GM19025 (cell line): ENCODE measurements at regions not wholly inside any gene's neighbourhood (a gene's known extent, or its start where the extent isn't known, plus 50 kb on each side); places are given as distances from the start of the nearest gene placed in this dataset.

Source experiments
- ATAC-seq: cut with Tn5 transposase; IDR thresholded peaks from one replicate; pipeline ENCODE4 v1.9.1; 2021; ENCODE audit warnings: mild to moderate bottlenecking, low read depth, moderate library complexity; ENCODE audit not compliant: unreplicated experiment

DNA sequence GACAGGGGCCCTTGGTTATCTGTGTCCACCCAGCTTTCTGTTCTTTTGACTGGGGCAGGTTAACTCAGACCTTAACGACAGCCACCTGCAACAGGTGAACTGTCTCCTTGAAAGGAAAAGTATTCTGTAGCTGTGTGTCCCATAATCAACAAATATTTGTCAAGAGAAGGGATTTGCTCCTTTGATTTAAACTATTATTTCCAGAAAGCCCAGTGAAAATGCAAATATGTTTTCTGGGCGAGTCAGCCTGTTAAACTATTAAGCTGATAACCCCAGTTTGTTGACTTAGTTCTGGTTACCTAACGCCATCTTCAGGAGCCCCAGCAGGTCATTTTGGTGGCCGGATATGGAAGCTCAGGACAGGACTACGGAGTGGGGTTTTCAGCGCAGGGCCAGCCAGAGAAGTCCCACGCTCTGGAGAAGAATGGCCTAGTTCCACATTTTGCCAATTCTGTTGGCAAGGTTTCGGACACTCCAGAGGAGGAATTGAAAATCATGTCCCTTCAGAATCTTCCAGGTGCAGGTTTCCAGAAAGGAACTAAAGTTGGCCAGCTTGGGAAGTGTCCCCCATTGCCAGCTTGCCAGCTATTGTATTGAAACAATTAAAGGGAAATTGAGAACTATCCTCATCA is 54.5 kb downstream of the ADRA2A start:
- ATAC-seq = no peak

- no peak for ATAC-seq
These were observed 60.2 kb downstream of the ADRA2A start for GRCh38 chr10:111137007-111137406.

DNA sequence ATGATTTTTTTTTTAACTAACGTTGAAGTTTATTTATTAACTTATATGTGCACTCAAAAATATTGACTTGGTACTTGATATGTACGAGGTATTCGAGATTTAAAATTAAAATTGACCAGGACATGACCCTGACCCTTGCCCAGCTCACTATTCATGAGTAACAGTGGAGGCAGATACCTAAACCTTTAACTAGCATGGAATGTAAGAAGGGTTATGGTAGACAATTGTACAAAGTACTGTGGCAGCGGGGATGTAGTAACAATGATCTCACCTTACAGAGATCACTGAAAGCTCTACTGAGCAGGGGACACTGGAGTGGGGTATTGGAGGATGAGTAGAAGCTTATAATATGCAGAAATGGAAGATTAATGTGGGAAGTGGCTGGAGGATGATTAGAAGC is 60.8 kb downstream of the ADRA2A start:
- no peak for ATAC-seq

GRCh38 chr10:111138544-111138943 is 61.7 kb downstream of the ADRA2A start:
- no peak for ATAC-seq

- no peak for ATAC-seq
These were observed 62.7 kb downstream of the ADRA2A start for GRCh38 chr10:111139567-111139966.

DNA sequence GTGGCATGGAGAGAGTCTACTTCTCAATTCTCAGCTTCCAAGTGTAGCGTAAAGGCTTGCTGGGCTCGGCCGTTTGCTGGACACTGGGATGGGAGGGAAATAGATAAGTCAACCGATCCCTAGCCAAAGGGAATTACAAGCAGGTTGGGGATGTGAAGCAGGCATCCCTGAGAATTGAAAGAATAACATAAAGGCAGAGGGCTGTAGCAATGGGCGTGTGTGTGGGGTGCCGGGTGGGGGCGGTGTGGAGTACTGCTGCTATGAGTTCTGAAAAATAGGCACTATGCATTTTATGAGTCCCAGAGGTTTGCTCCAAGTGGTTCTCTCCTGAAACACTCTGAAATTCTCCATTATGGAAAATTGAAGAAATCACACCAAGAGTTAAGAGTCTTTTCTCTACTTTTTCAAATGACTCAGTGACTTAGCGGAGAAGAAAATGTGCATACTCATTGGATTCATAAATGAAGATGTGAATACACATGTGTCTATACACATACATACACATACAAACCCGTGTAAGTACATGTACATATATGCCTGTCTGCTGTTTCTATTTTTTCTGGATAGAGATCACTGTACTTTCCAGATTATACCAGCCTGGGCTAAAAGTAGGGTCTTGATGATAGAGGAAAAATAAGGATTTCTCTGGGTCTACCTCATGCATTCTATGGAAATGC is 65.4 kb downstream of the ADRA2A start:
- no peak for ATAC-seq

DNA sequence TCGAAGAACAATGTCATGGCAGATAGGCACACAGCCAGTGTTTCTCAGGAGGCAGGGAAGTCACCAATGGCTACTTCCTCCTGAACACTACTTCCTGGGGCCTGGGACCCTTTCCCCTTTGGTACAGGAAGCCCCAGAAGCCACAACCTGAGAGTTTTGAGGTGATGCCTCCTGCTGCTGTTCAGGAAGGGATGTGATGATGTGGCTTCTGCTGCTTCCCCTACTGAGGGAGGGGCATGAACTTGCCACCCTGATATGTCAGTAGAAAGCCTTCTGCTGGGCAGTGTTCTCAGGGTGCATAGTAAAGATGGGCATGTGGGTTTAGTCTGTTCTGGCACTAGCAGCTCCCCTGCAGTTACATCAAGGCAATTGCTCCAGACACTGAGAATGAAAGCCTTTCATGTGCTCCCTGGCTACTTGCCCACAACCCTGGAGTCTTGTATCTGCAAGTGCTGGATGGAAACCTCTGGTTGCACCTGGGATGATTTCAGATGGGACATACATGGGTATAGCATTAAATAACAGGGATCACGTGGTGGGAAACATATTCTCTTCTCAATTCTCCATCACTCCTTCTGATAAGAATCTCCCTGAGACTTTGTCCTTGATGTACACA is 69.3 kb downstream of the ADRA2A start:
- ATAC-seq = no peak

GRCh38 chr10:111148025-111148424 is 71.2 kb downstream of the ADRA2A start:
- ATAC-seq = no peak

- ATAC-seq = no peak
These were observed 71.6 kb downstream of the ADRA2A start for GRCh38 chr10:111148440-111148839.

DNA sequence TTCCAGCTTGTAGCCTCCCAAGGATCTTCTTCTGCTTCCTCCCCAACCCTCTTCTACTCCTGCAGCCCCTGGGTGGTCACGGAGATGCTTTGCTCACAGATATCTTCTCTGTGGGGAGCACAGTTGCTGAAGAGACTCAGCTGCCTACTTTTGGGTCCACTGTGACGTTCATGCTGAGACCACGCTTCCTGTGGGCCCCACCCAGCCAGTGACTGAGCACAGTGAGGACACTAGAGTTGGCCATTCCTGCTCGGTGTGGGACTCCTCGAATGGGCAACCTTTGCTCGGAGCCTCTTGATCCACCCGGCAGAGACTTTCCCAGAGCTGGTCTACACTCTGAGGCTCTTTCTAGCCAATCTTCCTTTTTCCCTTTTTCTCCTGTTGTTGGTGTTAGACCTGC is 73.9 kb downstream of the ADRA2A start:
- ATAC-seq = no peak

GRCh38 chr10:111151595-111152307 is 74.9 kb downstream of the ADRA2A start:
- no peak for ATAC-seq

- ATAC-seq = no peak
These were observed 79.9 kb downstream of the ADRA2A start for GRCh38 chr10:111156754-111157153.

DNA sequence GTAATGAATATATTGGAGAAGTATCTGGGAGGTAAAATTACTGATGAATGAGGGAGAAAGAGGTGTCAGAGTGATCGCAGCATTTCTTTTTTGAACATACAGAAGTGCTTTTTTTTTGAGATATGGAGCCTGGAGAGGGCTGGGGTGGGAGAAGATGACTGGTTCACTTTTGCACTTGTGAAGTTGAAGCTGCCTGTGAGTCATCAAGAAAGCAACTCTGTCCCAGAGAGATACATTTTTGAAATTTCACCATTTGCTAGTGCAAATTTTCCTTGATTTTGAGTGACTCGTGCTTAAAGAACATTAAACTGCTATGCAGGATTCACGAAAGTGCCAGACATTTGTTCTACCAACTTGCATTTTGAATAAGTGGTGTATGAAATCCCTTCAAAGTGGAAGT is 81.8 kb downstream of the ADRA2A start:
- ATAC-seq = no peak

DNA sequence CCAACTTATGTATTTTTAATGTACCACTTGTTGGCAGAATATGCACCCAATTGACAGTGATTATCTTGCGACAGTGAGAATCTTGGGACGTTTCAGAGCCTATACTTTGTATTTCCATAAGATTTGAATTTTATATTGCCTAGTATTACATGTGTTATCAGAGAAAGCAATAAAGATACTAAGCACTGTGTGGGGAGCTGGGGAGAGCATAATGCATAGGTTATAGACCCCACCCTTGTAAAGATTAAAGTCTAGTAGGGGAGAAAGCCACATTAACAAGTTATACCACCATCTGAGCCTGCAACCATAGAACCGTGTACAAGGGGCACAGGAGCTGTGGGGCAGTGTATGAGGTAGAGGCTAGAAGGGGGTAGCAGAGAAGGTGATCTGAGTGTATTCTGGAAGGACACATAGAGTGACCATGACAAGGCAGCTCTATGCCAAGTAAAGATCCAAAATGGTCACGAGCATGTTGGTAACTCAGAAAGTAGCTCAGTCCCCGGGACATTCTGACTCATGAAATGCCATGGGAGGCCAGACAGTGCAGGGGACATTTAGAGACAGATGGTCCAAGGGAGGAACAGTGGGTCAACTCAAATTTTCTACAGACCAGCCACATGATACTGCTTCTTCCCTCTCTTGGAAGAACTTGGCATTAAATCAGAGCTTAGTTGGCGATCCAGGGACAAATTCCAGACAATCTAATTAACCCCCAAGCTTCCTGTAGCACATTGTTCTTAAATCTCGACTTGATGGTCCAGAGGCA is 84.5 kb downstream of the ADRA2A start:
- no peak for ATAC-seq

- ATAC-seq = no peak
These were observed 94.4 kb downstream of the ADRA2A start for GRCh38 chr10:111171183-111171582.

- no peak for ATAC-seq
These were observed 99.0 kb downstream of the ADRA2A start for GRCh38 chr10:111175787-111176186.

DNA sequence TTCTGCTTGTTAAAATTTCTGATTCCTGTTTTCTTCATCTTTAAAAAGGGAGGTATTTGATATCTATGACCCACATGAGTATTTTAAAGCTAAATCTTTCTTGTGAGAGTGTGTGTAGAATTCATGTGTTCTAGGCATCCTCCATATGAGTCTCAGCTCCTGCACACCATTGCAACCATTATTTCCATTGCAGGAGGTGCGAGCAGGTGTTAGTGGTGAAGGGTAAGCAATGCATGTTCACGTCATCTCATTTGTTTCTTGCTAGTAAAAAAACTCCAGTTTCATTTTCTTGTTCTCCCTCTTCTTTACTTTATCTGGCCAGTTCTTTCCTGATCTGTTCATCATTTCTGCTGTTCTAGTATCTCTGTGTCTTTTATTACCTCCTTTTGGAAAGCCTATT is 100.5 kb downstream of the ADRA2A start:
- ATAC-seq = no peak

DNA sequence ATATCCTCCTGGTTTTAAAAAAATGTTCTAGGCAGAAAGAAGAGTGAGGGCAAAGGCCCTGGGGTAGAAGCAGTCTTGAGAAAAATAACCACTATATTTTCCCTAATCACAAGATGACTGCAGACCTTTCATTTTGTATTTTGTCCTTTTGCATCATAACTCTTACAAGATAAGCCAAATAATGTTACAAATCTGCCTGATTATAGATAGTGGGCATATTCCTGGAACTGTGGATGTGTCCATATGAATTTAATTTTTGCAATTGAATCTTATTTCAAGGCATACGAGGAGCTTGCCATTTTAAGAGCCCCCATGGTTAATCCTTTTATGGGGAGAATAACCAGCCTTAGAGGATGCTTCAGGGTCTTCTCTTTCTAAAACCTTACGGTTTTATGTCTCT is 102.7 kb downstream of the ADRA2A start:
- ATAC-seq = no peak

DNA sequence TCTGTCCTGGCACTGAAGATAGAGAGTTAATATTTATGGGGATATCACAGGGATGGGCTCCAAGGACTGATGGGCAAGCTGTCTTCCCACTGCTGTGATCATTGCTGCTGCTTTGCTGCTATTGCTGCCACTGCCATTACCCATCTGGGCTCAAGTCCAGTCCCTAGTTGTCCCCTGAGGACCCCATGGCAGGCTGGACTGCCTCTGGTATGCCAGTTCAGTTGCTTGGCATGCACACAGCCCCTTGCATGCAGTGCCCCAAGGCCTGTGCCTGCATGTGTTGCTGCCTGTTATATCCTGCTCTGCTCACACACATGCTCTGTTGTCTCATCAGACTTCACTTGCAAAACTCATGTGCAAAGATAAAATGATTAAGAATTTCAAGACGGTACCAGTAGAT is 109.5 kb downstream of the ADRA2A start:
- no peak for ATAC-seq

DNA sequence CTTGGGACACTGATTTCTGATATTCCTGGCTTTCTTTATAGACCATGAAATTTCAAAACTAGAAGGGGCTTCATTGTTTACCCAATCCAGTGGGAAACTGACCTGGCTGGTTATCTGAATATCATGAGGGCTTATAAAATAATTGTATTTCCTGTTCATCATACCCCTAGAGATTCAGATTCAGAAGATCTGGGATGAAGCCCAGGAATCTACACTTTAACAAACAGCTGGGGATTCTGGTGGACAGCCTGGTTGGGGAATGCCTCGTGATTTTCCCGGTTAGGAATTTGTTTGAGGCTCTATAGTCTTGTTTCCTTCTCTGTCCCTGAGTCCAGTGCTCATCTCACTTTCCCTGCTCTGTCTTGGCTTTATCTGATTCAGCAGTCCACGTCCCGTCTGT is 110.3 kb downstream of the ADRA2A start:
- ATAC-seq = no peak

- ATAC-seq = no peak
These were observed 122.8 kb downstream of the ADRA2A start for GRCh38 chr10:111199587-111199986.
